GM13976 (cell line): ENCODE measurements at regions not wholly inside any gene's neighbourhood (a gene's known extent, or its start where the extent isn't known, plus 50 kb on each side); places are given as distances from the start of the nearest gene placed in this dataset.

Experiments used
- DNase-seq: peaks from one replicate; pipeline ENCODE4 v3.0.0; 2012; ENCODE audit warnings: low spot score
- in situ Hi-C: fragments of 300-500 bp; cut with MboI; formaldehyde crosslinking; loops from one replicate; pipeline ENCODE4 v1.12.0; 2022; ENCODE audit warnings: low sequenced_read_pairs, mixed read lengths, inconsistent platforms; ENCODE audit not compliant: unreplicated experiment
- TF ChIP-seq, protein P1 (sequence below): IDR thresholded peaks from 2 replicates; pipeline ENCODE4 v1.5.1; 2012; ENCODE audit warnings: borderline replicate concordance, mild to moderate bottlenecking; ENCODE audit not compliant: insufficient read depth; ENCODE audit errors: extremely low read depth, missing control alignments, control extremely low read depth

DNA sequence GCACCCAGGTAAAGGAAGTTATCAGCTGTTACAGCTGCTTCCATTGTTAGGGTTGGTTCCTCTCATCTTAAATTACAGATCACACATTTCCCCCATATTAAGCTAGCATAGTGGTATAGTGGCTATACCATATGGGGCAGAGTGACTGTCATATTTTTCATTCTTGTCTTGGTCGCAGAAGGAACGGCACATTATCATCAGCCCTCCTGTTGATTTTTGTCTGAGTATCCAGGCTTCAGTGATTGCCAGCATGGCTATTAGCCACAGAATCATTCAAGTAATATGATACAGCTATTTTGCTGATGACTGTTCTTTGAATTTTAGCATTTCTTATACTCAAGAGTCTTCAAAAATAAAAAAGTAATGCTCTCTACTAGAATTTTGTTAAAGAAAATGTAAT lies 240.9 kb downstream of the LIG4 start:
- in situ Hi-C loops: no loop called here
- no peak for DNase-seq
- TF ChIP-seq, protein P1, sequence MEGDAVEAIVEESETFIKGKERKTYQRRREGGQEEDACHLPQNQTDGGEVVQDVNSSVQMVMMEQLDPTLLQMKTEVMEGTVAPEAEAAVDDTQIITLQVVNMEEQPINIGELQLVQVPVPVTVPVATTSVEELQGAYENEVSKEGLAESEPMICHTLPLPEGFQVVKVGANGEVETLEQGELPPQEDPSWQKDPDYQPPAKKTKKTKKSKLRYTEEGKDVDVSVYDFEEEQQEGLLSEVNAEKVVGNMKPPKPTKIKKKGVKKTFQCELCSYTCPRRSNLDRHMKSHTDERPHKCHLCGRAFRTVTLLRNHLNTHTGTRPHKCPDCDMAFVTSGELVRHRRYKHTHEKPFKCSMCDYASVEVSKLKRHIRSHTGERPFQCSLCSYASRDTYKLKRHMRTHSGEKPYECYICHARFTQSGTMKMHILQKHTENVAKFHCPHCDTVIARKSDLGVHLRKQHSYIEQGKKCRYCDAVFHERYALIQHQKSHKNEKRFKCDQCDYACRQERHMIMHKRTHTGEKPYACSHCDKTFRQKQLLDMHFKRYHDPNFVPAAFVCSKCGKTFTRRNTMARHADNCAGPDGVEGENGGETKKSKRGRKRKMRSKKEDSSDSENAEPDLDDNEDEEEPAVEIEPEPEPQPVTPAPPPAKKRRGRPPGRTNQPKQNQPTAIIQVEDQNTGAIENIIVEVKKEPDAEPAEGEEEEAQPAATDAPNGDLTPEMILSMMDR: no peak

DNA sequence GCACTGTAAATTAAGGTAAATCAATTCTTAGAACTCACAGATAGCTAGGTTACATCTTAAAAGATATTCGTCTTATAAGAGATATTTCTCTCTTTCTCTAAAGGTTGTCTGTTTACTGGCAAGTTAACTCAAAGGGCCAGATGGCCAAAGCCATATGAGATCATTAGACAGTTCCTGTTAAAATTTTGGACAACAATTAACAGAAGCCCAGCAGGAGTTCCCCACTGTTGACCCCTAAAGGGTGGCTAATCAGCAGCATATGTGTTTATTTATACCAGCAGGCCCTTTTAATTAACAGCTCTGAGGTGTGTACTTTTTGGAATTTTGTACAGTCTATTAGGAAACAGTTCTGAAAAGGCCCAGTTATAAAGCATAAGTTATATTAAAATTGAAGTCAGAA lies 245.8 kb downstream of the LIG4 start:
- no peak for DNase-seq

DNA sequence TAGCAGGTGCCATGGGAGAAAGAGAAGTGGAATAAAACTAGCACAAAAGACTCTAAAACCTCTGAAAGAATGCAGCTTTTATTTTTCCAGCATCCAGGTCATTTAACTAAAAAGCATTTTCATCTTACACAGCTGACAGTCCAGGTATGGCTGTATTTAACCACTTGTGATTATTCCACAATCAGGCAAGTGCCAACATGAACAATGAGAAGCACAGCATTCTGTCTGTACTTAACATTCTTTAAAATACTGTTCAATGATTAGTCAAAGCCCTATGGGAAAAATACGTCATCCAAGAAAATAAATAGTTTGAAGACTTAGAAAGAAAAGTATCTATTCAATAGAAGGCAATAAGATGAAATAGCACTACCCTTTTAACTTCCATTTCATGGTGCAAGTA lies 246.9 kb downstream of the LIG4 start:
- no peak for DNase-seq
- in situ Hi-C loops: no loop called here
- TF ChIP-seq, protein P1: no peak

More for the DNA sequence above, 245.8 kb downstream of the LIG4 start:
- TF ChIP-seq, protein P1: no peak
- in situ Hi-C loops: no loop called here

DNA sequence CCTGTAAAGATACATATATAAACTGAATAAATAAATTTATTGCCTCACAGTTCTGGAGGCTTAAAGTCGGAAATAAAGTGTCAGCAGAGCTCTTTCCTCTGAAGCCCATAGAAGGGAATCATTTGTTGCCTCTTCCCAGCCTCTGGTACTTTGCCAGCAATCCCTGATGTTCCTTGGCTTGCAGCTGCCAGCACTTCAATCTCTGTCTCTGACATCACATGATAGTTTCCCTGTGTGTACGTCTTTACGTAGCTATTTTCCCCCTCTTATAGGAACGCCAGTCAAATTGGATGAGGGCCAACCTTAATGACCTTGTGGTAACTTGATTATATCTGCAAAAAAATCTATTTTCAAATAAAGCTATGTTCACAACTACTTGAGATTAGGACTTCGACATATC lies 250.9 kb downstream of the LIG4 start:
- in situ Hi-C loops: no loop called here
- TF ChIP-seq, protein P1: no peak
- no peak for DNase-seq

- in situ Hi-C loops: no loop called here
- no peak for DNase-seq
- TF ChIP-seq, protein P1: no peak
Observed at GRCh38 chr13:107961849-107962608, 253.3 kb downstream of the LIG4 start.

DNA sequence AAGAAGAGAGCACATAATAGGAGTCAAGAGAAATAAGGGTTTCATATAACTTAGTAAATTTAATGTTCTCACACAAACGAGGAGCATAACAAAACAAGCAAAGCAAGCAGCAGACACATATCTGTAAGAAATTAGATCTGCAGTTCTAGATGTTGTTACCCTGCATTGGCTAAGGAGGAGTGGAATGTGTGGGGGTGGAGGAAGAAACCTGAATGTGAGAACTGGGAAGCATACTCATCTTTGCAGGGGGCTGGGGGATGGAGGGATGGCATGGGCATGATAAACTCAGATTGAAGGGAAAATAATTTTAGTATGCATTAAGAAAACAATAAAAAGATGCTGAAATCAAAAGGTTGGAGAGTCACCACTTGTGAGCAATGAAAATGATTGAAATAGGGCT lies 255.0 kb downstream of the LIG4 start:
- no peak for DNase-seq
- TF ChIP-seq, protein P1: no peak
- in situ Hi-C loops: no loop called here
